Fibroblast of the aortic adventitia (primary cell): ENCODE measurements at regions not wholly inside any gene's neighbourhood (a gene's known extent, or its start where the extent isn't known, plus 50 kb on each side); places are given as distances from the start of the nearest gene placed in this dataset.

ENCODE experiments used
- DNase-seq: peaks from one replicate; pipeline ENCODE4 v3.0.0-alpha.2; 2010; ENCODE audit warnings: low read depth
- H3K4me3 ChIP-seq: 2 replicates; pipeline ENCODE4 v1.5.1; 2011; ENCODE audit warnings: low read depth, mild to moderate bottlenecking, control low read depth, low read length, moderate library complexity
- TF ChIP-seq, protein P1 (sequence below): IDR thresholded peaks from 2 replicates; pipeline ENCODE4 v1.5.1; 2011; ENCODE audit warnings: mild to moderate bottlenecking, low read length, control low read depth, inconsistent platforms; ENCODE audit not compliant: insufficient read depth

DNA sequence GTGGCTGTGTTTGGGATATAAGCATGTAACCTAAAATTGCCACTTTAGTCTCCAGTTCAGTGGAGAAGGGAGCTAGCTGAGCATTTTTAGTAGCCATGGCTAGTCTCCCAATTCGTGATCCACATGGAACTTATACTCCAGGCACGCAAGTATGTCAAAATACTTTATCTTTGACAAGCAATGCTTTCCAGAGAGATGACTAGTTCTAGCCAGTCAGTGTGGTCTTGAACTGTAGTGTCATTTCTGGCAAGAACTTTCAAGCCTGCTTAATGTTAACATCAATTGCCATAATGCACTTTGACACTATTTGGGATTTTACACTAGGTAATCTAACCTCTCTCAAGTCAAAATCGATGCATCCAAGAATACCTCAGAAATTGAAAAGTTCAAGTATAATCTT lies 660.0 kb downstream of the PTPRC start:
- DNase-seq = peak; percentile 98
- no peak overlapping the region for H3K4me3 ChIP-seq
- TF ChIP-seq, protein P1, sequence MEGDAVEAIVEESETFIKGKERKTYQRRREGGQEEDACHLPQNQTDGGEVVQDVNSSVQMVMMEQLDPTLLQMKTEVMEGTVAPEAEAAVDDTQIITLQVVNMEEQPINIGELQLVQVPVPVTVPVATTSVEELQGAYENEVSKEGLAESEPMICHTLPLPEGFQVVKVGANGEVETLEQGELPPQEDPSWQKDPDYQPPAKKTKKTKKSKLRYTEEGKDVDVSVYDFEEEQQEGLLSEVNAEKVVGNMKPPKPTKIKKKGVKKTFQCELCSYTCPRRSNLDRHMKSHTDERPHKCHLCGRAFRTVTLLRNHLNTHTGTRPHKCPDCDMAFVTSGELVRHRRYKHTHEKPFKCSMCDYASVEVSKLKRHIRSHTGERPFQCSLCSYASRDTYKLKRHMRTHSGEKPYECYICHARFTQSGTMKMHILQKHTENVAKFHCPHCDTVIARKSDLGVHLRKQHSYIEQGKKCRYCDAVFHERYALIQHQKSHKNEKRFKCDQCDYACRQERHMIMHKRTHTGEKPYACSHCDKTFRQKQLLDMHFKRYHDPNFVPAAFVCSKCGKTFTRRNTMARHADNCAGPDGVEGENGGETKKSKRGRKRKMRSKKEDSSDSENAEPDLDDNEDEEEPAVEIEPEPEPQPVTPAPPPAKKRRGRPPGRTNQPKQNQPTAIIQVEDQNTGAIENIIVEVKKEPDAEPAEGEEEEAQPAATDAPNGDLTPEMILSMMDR = no peak

DNA sequence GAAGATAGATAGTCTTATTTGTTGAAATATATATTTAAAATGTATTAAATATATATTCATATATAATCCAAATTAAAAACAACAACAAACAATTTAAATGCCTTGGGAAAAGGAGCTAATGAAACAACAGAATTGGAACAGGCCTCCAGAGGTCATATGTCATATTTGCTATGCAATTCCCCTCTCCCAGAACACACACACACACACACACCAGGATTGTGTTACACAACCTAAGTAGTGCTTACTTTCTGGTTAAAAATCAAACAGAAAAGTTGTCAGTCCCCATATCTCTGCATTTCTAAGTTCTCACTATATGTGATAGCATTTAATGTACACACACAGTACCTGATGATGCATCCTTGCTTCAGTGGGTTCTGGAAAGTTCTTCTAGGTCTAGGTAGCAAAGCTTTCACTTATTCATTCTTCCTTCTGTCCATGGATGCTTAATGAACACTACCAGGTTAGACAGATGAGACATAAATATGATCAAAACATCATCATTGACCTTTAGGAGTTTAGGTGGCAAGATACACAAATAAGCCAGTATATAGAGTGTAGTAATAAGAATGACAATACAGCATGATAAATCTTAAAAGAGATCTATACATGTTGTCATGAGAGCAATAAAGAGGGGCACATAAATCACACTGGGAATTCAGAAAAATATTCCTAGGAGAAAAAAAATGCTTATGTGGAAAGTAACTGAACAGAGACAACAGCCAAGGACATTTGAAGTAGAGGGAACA lies 662.8 kb downstream of the PTPRC start:
- TF ChIP-seq, protein P1 = no peak

DNA sequence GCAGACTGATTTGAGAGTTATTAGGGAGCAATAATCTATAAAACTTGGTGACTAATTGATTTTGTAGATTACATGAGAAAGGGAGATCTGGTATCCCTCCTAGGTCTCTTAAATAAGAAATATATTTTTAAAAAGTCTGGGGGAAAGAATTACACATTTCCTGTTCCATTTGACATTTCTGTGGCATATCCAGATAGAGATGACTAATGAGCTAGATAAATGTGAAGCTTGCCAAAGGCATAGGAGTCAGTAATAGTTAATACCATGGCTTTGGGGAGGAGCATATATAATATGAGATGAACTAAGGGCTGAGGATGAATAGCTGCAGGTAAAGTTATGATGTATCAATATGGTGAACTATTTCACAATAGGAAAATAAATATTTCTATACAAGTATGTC lies 663.7 kb downstream of the PTPRC start:
- TF ChIP-seq, protein P1 = no peak
- H3K4me3 ChIP-seq = no peak overlapping the region
- DNase-seq = peak; percentile 86

More for the DNA sequence above, 662.8 kb downstream of the PTPRC start:
- H3K4me3 ChIP-seq = no peak overlapping the region
- no peak for DNase-seq

DNA sequence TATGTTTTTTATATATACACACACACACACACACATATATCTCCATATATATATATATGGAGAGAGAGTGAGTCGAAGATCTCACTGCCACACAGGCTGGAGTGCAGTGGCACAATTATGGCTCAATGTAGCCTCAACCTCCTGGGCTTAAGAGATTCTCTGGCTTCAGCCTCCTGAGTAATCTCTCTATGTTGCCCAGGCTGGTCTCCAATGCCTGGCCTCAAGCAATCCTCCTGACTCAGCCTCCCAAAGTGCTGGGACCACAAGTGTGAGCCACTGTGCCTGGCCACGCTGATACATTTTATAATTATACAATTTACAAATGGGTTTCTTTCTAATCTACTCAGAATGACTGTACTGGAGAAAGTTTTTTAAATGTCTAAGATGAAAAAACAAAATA lies 664.2 kb downstream of the PTPRC start:
- no peak overlapping the region for H3K4me3 ChIP-seq
- no peak for DNase-seq
- TF ChIP-seq, protein P1 = no peak

GRCh38 chr1:199305053-199305452 lies 666.2 kb downstream of the PTPRC start:
- DNase-seq = no peak
- TF ChIP-seq, protein P1 = no peak
- H3K4me3 ChIP-seq = no peak overlapping the region

DNA sequence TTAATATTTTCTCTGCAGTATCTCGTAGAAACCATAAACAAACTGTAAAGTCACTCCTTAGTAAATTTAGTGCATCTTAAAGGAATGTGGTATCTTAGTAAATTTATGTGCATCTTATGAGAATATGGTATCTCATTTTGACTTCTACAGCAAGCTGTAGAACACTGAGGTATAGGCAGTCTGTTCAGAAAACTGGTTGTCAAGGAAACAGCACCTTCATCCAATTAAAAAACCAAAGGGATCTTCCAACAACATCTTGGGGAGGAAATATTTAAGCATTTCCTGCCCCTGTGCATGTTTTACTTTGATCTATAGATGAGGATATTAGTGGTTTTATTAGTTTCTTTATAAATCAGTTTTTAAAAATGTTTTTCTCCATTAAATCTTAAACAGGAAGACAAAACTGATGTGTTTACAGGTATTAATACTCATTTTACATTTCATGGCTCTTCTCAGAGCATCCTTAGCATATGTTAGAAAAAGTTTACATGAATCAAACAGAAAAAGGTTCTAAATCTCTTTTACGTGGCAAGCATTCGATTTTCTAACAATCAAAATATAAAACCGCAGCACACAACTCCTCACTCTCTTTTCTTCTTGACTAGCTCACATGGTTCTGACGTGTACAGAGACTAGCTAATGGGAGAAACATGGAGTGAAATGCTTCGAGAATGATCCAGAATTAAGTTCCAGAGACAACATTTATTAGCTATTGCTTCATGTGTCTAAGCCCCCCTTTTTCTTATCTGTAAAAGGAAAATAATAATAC lies 668.8 kb downstream of the PTPRC start:
- no peak for DNase-seq
- TF ChIP-seq, protein P1 = no peak
- no peak overlapping the region for H3K4me3 ChIP-seq
